GM13977 (cell line): ENCODE measurements at regions not wholly inside any gene's neighbourhood (a gene's known extent, or its start where the extent isn't known, plus 50 kb on each side); places are given as distances from the start of the nearest gene placed in this dataset.

Source experiments
- DNase-seq: peaks from one replicate; pipeline ENCODE4 v3.0.0; 2012; ENCODE audit warnings: low spot score
- in situ Hi-C: fragments of 300-500 bp; cut with MboI; formaldehyde crosslinking; loops from one replicate; pipeline ENCODE4 v1.12.0; 2022; ENCODE audit warnings: low sequenced_read_pairs, low pct_unique_long_range_greater_than_20kb, mixed read lengths, inconsistent platforms; ENCODE audit not compliant: unreplicated experiment
- TF ChIP-seq, protein P1 (sequence below): IDR thresholded peaks from 2 replicates; pipeline ENCODE4 v1.5.1; 2012; ENCODE audit warnings: mild to moderate bottlenecking, control low read depth; ENCODE audit not compliant: insufficient read depth; ENCODE audit errors: extremely low read depth, missing control alignments

DNA sequence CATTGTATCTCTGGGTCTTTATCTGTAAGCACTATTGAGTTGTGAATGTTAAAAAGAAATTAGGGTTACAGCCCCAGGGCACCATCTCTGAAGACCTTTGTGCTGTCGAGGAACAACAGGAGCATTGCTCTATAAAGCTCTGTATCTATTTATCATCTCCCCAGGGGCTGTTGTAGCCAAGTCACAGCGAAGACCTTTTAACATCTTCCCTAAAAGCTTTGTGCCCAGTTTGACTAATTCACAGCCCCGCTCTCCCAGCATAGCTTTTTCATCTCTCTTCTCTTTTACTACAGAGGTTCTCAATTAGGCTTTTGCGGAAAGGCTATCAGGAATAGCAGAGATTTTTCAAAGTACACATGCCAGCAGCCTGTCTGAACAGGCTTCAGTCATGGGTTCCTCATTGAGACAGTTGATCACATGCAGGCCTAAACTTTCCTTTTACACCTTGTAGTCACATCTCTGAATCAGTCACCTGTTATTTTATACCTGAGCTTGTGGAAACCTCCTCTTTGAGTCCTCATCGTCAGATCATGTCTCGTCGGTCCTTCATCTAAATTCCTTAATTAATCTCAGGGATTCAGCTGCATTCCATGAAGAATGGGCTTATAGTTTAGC, 140.5 kb downstream of the NPR3 start:
- in situ Hi-C loops, result no loop called here
- TF ChIP-seq, protein P1, sequence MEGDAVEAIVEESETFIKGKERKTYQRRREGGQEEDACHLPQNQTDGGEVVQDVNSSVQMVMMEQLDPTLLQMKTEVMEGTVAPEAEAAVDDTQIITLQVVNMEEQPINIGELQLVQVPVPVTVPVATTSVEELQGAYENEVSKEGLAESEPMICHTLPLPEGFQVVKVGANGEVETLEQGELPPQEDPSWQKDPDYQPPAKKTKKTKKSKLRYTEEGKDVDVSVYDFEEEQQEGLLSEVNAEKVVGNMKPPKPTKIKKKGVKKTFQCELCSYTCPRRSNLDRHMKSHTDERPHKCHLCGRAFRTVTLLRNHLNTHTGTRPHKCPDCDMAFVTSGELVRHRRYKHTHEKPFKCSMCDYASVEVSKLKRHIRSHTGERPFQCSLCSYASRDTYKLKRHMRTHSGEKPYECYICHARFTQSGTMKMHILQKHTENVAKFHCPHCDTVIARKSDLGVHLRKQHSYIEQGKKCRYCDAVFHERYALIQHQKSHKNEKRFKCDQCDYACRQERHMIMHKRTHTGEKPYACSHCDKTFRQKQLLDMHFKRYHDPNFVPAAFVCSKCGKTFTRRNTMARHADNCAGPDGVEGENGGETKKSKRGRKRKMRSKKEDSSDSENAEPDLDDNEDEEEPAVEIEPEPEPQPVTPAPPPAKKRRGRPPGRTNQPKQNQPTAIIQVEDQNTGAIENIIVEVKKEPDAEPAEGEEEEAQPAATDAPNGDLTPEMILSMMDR, result no peak
- DNase-seq, result no peak

DNA sequence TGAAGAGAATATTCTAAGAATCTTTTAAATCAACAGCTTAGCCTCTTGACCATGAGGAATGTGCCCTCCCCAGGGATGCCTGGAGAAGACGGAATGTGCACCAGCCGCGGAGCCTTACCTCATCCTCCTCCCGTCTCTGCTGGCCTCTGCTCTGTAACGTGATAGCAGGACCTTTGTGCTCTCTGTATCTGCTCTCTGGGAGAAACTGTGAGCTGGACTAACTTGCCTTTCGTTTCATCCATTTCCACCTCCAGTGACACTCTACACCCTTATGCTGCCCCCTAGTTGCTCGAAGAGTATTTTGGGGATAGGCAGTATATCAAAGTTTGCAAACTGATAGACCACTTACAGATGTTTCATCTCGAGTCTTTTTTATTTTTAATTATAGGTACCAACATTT, 141.4 kb downstream of the NPR3 start:
- DNase-seq, result no peak
- in situ Hi-C loops, result no loop called here
- TF ChIP-seq, protein P1, result no peak

DNA sequence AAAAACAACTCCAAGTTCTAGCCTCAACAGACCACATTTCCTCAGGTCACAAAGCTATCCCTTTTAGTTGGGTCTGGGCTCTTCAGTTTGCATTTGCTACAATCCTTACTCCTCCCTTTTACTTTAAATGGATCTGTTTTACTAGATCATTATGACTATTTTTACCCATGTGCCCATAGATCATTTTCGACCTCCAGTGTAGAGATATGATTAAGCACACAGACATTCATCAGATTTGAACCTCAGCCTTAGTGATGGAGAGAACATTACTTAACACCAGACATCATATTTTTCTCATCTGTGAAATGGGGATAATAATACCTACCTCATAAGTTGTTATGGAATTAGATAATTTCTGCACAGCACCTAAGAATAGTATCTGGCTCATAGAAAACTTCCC, 141.9 kb downstream of the NPR3 start:
- TF ChIP-seq, protein P1, result no peak
- no peak for DNase-seq
- in situ Hi-C loops, result no loop called here

DNA sequence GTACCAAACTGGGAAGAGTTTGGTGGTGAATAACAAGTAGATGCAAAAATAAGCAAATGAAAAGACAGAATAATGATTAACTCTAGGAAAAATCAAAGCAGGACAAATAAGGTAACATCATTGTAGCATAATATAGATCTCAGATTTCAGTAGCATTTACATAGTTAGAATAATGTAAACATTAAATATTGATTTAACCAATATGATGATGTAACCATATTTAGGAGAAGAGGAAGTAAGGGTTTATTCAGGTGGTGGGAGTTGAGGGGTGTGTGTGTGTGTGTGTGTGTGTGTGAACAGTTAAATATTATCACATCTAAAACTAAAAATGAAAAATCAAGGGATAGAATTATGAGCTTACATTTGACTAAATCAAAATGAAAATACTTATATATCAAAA, 143.4 kb downstream of the NPR3 start:
- in situ Hi-C loops, result no loop called here
- DNase-seq, result no peak
- TF ChIP-seq, protein P1, result no peak

DNA sequence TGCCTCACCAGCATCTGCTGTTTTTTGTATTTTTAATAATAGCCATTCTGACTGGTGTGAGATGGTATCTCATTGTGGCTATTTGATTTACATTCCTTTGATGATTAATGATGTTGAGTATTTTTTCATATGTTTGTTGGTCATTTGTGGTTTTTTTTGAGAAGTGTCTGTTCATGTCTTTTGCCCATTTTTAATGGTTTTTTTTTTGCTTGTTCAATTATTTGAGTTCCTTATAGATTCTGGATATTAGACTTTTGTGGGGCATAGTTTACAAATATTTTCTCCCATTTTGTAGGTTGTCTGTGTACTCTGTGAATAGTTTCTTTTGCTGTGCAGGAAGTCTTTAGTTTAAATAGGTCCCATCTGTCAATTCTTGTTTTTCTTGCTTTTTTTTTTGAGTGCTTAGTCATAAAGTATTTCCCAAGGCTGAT, 148.1 kb downstream of the NPR3 start:
- TF ChIP-seq, protein P1, result no peak
- in situ Hi-C loops, result no loop called here
- no peak for DNase-seq

DNA sequence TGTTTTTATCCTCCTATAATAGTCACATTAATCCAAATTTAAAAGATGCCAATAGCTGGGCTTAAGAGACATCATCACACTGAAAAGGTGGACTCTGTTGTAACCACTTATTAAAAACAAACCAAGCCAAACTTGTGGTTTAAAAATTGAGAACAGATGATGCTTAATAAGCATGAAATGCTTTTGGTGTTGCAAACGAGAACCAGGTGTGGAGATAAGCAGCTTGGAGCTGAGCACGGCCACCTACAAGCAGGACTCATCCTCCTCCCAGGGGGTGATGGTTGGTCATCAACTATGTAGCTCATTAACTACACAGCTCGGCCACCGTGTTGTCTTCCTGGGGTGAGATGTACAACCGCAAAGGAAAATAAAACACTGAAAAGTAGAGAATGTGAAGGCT, 154.4 kb downstream of the NPR3 start:
- in situ Hi-C loops, result no loop called here
- TF ChIP-seq, protein P1, result no peak
- no peak for DNase-seq
